Gastroesophageal sphincter (tissue), 3 donors: ENCODE measurements at regions not wholly inside any gene's neighbourhood (a gene's known extent, or its start where the extent isn't known, plus 50 kb on each side); places are given as distances from the start of the nearest gene placed in this dataset.

ENCODE experiments used
- CTCF ChIP-seq, 4 experiments: fragments of 200-600 bp in 2 of 4; fragments of 450-650 bp in 2 of 4; sonication (generic) in 1 of 4; IDR thresholded peaks; one replicate each; pipeline ENCODE4 v1.5.1; 2017 to 2019; ENCODE audit warnings: antibody characterized with exemption in 4 of 4, mild to moderate bottlenecking in 2 of 4, moderate library complexity in 2 of 4
- POLR2A ChIP-seq, 2 donors: fragments of 450-650 bp; IDR thresholded peaks; one replicate each; pipeline ENCODE4 v1.6.1; 2017; ENCODE audit warnings: antibody characterized with exemption in 2 of 2, mild to moderate bottlenecking in 2 of 2, moderate library complexity in 1 of 2
- POLR2AphosphoS5 ChIP-seq: sonication (generic); formaldehyde crosslinking; IDR thresholded peaks from one replicate; pipeline ENCODE4 v1.6.1; 2017; ENCODE audit warnings: antibody characterized with exemption

DNA sequence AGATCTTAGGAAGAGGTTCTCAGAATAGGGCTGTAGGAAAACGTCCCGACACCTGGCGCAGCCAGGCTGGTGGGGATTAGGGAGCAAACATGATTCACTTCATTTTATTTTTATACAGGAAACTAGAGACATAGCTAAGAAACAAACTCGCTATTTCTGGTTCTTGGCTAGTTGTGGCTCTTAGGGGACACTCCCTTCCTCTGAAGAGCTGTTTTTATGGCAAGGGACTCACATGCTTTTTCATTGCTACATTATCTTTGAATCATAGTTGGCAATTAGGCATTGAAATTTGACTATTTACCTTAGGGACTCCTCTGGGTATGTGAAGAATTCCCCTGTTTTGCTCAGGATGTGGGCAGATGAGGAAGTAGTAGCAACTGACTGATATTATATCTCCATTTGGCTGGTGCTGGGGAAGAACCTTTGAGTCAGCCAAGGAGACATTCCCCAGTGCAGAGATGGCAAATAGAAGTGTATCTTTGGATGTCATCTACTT is 174.5 kb downstream of the SMIM20 start:
- TF ChIP-seq POLR2AphosphoS5: peak; percentile 22
- TF ChIP-seq POLR2A (IDR thresholded peaks at IDR 0.05): no peak
- no peak for TF ChIP-seq CTCF (IDR thresholded peaks at IDR 0.05)
